ENCODE measurements at regions not wholly inside any gene's neighbourhood (a gene's known extent, or its start where the extent isn't known, plus 50 kb on each side); places are given as distances from the start of the nearest gene placed in this dataset.

DNA sequence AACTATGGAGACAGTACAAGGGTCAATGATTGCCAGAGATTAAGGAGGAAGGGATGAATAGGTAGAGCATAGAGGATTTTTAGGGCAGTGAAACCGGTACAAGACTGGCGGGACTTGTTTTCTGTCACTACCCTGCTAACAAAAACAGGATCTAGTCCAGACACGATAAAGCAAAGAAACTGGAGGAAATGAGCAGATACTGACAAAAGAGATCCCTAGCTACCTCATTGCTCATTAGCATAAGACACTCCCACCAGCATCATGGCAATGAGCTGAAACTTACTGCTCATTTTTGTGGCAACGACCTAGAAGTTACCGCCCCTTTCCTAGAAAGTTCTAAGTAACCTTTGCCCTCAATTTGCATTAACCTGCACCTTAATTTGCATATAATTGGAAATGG is 131.2 kb downstream of the ETAA1 start:
- H3K27me3 ChIP-seq (ENCODE audit: control insufficient read depth in 1 of 2, insufficient read depth in 2 of 2, low read length in 2 of 2) = no peaks in the 10 kb centered on the region
- POLR2A ChIA-PET = no interaction called here
- H3K9ac ChIP-seq (ENCODE audit: insufficient read depth, low read depth, low read length) = no peak overlapping the region
- intact Hi-C loops (cut with micrococcal nuclease; ENCODE audit: unreplicated experiment) = no loop called here
- CTCF ChIA-PET (ENCODE audit: low intra/inter-chr PET ratio, low total read pairs) = no interaction called here
- no peaks in the 10 kb centered on the region for H3K79me2 ChIP-seq (ENCODE audit: insufficient read depth, low read length)
- H3K9me3 ChIP-seq (ENCODE audit: low read length) = peaks cover 47% of the 10 kb centered on the region
- no peak overlapping the region for H3K4me3 ChIP-seq (replicated peaks in 1 of 3; ENCODE audit: insufficient read depth in 1 of 3, low read depth in 2 of 3, low read length in 3 of 3)
- no peaks in the 10 kb centered on the region for H3K4me1 ChIP-seq (ENCODE audit: insufficient read depth, low read length)
- no peak overlapping the region for H3K4me2 ChIP-seq (ENCODE audit: low read depth, low read length)
- DNase-seq (ENCODE audit: low spot score) = no peak
- no TSS peak for BruUV-seq (replicated peaks)
- 76% methylated on average over 5 of the region's 5 CpGs for WGBS (ENCODE audit: low lambda C conversion rate)
- in situ Hi-C loops (cut with HindIII; ENCODE audit: extremely low pct_ligation_motif_present, low pct_unique_long_range_greater_than_20kb) = no loop called here
- no peak for TF ChIP-seq HOXA3 (CRISPR knock-in tag; IDR thresholded peaks at IDR 0.05)
- no peak for TF ChIP-seq KLF12 (CRISPR knock-in tag; IDR thresholded peaks at IDR 0.05; ENCODE audit: borderline replicate concordance)
- no peak for TF ChIP-seq ZNF329 (CRISPR knock-in tag; IDR thresholded peaks at IDR 0.05; ENCODE audit: low read depth)
- no peak for TF ChIP-seq ZNF263 (CRISPR knock-in tag; IDR thresholded peaks at IDR 0.05)
- no peak for TF ChIP-seq ZNF768 (CRISPR knock-in tag; IDR thresholded peaks at IDR 0.05)
- no peak for TF ChIP-seq NR2F2 (IDR thresholded peaks at IDR 0.05; ENCODE audit: borderline replicate concordance, low read depth)
- no peak for TF ChIP-seq STAG1 (CRISPR knock-in tag; IDR thresholded peaks at IDR 0.05)
- TF ChIP-seq ZNF383 (CRISPR knock-in tag; IDR thresholded peaks at IDR 0.05; ENCODE audit: borderline replicate concordance) = no peak
- TF ChIP-seq ELF3 (CRISPR knock-in tag; IDR thresholded peaks at IDR 0.05) = no peak
- no peak for TF ChIP-seq NFKBIZ (CRISPR knock-in tag; IDR thresholded peaks at IDR 0.05)
- no peak for TF ChIP-seq MAFG (CRISPR knock-in tag; IDR thresholded peaks at IDR 0.05)
- no peak for TF ChIP-seq NFKB2 (CRISPR knock-in tag; IDR thresholded peaks at IDR 0.05; ENCODE audit: borderline replicate concordance)
- TF ChIP-seq, protein P1, sequence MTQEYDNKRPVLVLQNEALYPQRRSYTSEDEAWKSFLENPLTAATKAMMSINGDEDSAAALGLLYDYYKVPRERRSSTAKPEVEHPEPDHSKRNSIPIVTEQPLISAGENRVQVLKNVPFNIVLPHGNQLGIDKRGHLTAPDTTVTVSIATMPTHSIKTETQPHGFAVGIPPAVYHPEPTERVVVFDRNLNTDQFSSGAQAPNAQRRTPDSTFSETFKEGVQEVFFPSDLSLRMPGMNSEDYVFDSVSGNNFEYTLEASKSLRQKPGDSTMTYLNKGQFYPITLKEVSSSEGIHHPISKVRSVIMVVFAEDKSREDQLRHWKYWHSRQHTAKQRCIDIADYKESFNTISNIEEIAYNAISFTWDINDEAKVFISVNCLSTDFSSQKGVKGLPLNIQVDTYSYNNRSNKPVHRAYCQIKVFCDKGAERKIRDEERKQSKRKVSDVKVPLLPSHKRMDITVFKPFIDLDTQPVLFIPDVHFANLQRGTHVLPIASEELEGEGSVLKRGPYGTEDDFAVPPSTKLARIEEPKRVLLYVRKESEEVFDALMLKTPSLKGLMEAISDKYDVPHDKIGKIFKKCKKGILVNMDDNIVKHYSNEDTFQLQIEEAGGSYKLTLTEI (CRISPR knock-in tag; conservative IDR thresholded peaks at IDR 0.05) = no peak
- no peak for TF ChIP-seq SOX5 (CRISPR knock-in tag; IDR thresholded peaks at IDR 0.05; ENCODE audit: borderline replicate concordance)
- TF ChIP-seq FOSL2 (CRISPR knock-in tag; IDR thresholded peaks at IDR 0.05) = no peak
- TF ChIP-seq, protein P2, sequence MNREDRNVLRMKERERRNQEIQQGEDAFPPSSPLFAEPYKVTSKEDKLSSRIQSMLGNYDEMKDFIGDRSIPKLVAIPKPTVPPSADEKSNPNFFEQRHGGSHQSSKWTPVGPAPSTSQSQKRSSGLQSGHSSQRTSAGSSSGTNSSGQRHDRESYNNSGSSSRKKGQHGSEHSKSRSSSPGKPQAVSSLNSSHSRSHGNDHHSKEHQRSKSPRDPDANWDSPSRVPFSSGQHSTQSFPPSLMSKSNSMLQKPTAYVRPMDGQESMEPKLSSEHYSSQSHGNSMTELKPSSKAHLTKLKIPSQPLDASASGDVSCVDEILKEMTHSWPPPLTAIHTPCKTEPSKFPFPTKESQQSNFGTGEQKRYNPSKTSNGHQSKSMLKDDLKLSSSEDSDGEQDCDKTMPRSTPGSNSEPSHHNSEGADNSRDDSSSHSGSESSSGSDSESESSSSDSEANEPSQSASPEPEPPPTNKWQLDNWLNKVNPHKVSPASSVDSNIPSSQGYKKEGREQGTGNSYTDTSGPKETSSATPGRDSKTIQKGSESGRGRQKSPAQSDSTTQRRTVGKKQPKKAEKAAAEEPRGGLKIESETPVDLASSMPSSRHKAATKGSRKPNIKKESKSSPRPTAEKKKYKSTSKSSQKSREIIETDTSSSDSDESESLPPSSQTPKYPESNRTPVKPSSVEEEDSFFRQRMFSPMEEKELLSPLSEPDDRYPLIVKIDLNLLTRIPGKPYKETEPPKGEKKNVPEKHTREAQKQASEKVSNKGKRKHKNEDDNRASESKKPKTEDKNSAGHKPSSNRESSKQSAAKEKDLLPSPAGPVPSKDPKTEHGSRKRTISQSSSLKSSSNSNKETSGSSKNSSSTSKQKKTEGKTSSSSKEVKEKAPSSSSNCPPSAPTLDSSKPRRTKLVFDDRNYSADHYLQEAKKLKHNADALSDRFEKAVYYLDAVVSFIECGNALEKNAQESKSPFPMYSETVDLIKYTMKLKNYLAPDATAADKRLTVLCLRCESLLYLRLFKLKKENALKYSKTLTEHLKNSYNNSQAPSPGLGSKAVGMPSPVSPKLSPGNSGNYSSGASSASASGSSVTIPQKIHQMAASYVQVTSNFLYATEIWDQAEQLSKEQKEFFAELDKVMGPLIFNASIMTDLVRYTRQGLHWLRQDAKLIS (CRISPR knock-in tag; IDR thresholded peaks at IDR 0.05) = no peak
- TF ChIP-seq, protein P3, sequence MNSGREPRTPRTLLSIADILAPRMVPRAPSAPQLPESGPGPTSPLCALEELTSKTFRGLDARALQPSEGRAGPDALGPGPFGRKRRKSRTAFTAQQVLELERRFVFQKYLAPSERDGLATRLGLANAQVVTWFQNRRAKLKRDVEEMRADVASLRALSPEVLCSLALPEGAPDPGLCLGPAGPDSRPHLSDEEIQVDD (CRISPR knock-in tag; IDR thresholded peaks at IDR 0.05; ENCODE audit: borderline replicate concordance) = no peak
- TF ChIP-seq SP5 (CRISPR knock-in tag; IDR thresholded peaks at IDR 0.05; ENCODE audit: borderline replicate concordance, low read depth) = no peak
- H3K36me3 ChIP-seq (replicated peaks in 1 of 2; ENCODE audit: control insufficient read depth in 1 of 2, insufficient read depth in 2 of 2, low read length in 2 of 2) = no peaks in the 10 kb centered on the region
- no peak for ATAC-seq
- no peak overlapping the region for H2AFZ ChIP-seq (ENCODE audit: low read length)
- FAIRE-seq = no peak
- no peak overlapping the region for H3K27ac ChIP-seq (ENCODE audit: extremely low read length, insufficient read depth, low read length)
- H4K20me1 ChIP-seq (ENCODE audit: insufficient read depth, low read length) = no peaks in the 10 kb centered on the region
